K562 (cell line): ENCODE measurements at regions not wholly inside any gene's neighbourhood (a gene's known extent, or its start where the extent isn't known, plus 50 kb on each side); places are given as distances from the start of the nearest gene placed in this dataset.
"Not testable (repeated sequence)": the region's sequence is repeated elsewhere in the genome, so short reads cannot be mapped to it uniquely, and the experiment has no call there.

Experiments
- ATAC-seq: fragments of 200-7000 bp; cut with Tn5 transposase; 3 replicates; pipeline ENCODE4 v1.9.1; 2020; ENCODE audit warnings: moderate library complexity
- BruUV-seq: library from RNA; stranded (reverse); fragments of 400-500 nt; replicated peaks from 2 replicates; lab custom pipeline; 2021; lab: Mats Ljungman, UMichigan
- CTCF ChIA-PET: fragments of 300-600 bp; formaldehyde crosslinking; extraction: SDS; loops from one replicate; lab custom pipeline; 2021; ENCODE audit warnings: low intra/inter-chr PET ratio; lab: Yijun Ruan, JAX
- POLR2A ChIA-PET: fragments of 300-600, 350-650 bp; sonication (Branson Sonifier 250); formaldehyde crosslinking; extraction: SDS; loops from one replicate; lab custom pipeline; 2021; ENCODE audit warnings: antibody characterized with exemption, inconsistent platforms; lab: Yijun Ruan, JAX
- DNase-seq, 4 experiments: peaks; one replicate each; pipeline versions ENCODE4 v3.0.0 to v3.0.0-alpha.2; 2011 to 2018; ENCODE audit warnings: low spot score in 3 of 4, mixed read lengths in 3 of 4; ENCODE audit errors: extremely low read depth in 1 of 4
- FAIRE-seq: peaks from 2 replicates; lab custom pipeline; 2011; peaks lifted over from hg19 to GRCh38; lab: Jason Lieb, UNC
- H2AFZ ChIP-seq: 2 replicates; pipeline ENCODE4 v1.6.0; 2011; ENCODE audit warnings: low read depth, low read length, control low read depth, inconsistent platforms
- H3K27ac ChIP-seq: fragments of 200-600 bp; 3 replicates; pipeline ENCODE4 v1.8.0; 2011; ENCODE audit warnings: low read depth, mild to moderate bottlenecking, control low read depth, inconsistent platforms, low read length, moderate library complexity, mixed read lengths; ENCODE audit errors: extremely low read depth
- H3K27me3 ChIP-seq, 2 experiments: fragments of 300-600 bp in 1 of 2; 2 replicates in 1 of 2; 3 replicates in 1 of 2; pipeline versions ENCODE4 v1.6.0 to v1.8.0; 2011; ENCODE audit warnings: inconsistent platforms in 2 of 2, low read length in 2 of 2, mild to moderate bottlenecking in 1 of 2, mixed read lengths in 1 of 2, moderate library complexity in 1 of 2; ENCODE audit not compliant: control insufficient read depth in 2 of 2, insufficient read depth in 2 of 2
- H3K36me3 ChIP-seq: fragments of 300-600 bp; 3 replicates; pipeline ENCODE4 v1.8.0; 2011; ENCODE audit warnings: mild to moderate bottlenecking, low read length, inconsistent platforms; ENCODE audit not compliant: control insufficient read depth, insufficient read depth
- H3K4me1 ChIP-seq, 2 experiments: fragments of 200-600 bp in 1 of 2; replicated peaks in 1 of 2; 2 replicates in 1 of 2; 3 replicates in 1 of 2; pipeline versions ENCODE4 v1.5.1 to v1.8.0; 2011; ENCODE audit warnings: inconsistent platforms in 2 of 2, low read length in 2 of 2, mild to moderate bottlenecking in 1 of 2, mixed read lengths in 1 of 2, moderate library complexity in 1 of 2; ENCODE audit not compliant: control insufficient read depth in 2 of 2, insufficient read depth in 2 of 2
- H3K4me2 ChIP-seq: 2 replicates; pipeline ENCODE4 v1.6.1; 2011; ENCODE audit warnings: low read length, control low read depth, inconsistent platforms, mixed read lengths; ENCODE audit not compliant: insufficient read depth
- H3K4me3 ChIP-seq: fragments of 200-600 bp; sonication (generic), shearing (Covaris generic); 2 replicates; pipeline ENCODE4 v1.5.1; 2016; ENCODE audit warnings: control low read depth, inconsistent platforms
- H3K79me2 ChIP-seq: fragments of 200-600 bp; 3 replicates; pipeline ENCODE4 v1.8.0; 2011; ENCODE audit warnings: low read length, inconsistent platforms; ENCODE audit not compliant: control insufficient read depth, insufficient read depth
- H3K9ac ChIP-seq, 2 experiments: 2 replicates each; pipeline versions ENCODE4 v1.6.0 to v1.6.1; 2011; ENCODE audit warnings: low read depth in 2 of 2, low read length in 2 of 2, control low read depth in 1 of 2, inconsistent platforms in 1 of 2, mild to moderate bottlenecking in 1 of 2, mixed read lengths in 1 of 2; ENCODE audit not compliant: insufficient read depth in 1 of 2
- H3K9me1 ChIP-seq: one replicate; pipeline ENCODE4 v1.6.0; 2011; ENCODE audit warnings: inconsistent platforms, mild to moderate bottlenecking, low read length, moderate library complexity; ENCODE audit not compliant: control insufficient read depth, insufficient read depth
- H3K9me3 ChIP-seq: replicated peaks from 2 replicates; pipeline ENCODE4 v1.5.1; 2011; ENCODE audit warnings: low read depth, low read length, inconsistent platforms; ENCODE audit not compliant: control insufficient read depth, insufficient read depth
- H4K20me1 ChIP-seq: replicated peaks from 2 replicates; pipeline ENCODE4 v1.6.1; 2011; ENCODE audit warnings: low read length, inconsistent platforms, mixed read lengths; ENCODE audit not compliant: control insufficient read depth, insufficient read depth
- EP400 ChIP-seq: fragments of 450-650 bp; IDR thresholded peaks from 2 replicates; pipeline ENCODE4 v1.6.1; 2017; ENCODE audit warnings: antibody characterized with exemption, mild to moderate bottlenecking, moderate library complexity
- FOXK2 ChIP-seq, 2 experiments: fragments of 450-650 bp; IDR thresholded peaks in 1 of 2; conservative IDR thresholded peaks in 1 of 2; 2 replicates each; pipeline ENCODE4 v1.6.1; 2016; ENCODE audit warnings: low read depth in 2 of 2, mild to moderate bottlenecking in 1 of 2
- PURB ChIP-seq: sonication (generic); formaldehyde crosslinking; IDR thresholded peaks from 2 replicates; pipeline ENCODE4 v1.9.0; 2021; ENCODE audit warnings: low read depth, mild to moderate bottlenecking, missing genetic modification reagents
- SNRNP70 ChIP-seq: fragments of 200-400 bp; formaldehyde crosslinking; optimal IDR thresholded peaks from 2 replicates; pipeline ENCODE3; 2017; ENCODE audit warnings: low read depth, low read length
- TEAD4 ChIP-seq, 2 experiments: sonication (generic) in 1 of 2; formaldehyde crosslinking in 1 of 2; IDR thresholded peaks; 2 replicates each; pipeline versions ENCODE4 v1.6.1 to v1.8.0; 2012 to 2022; ENCODE audit warnings: borderline replicate concordance in 1 of 2, inconsistent platforms in 1 of 2, low read length in 1 of 2, mild to moderate bottlenecking in 1 of 2, missing genetic modification reagents in 1 of 2
- WGBS: fragments of 100-300 bp; shearing (Covaris generic); methylation state at CpG from one replicate; pipeline ENCODE4 v1.1.6; 2016; ENCODE audit warnings: low coverage, mixed read lengths; ENCODE audit not compliant: insufficient coverage; ENCODE audit errors: missing lambda C conversion rate; 5-methylcytosine and 5-hydroxymethylcytosine counted together
- in situ Hi-C: fragments of 300-500 bp; cut with MboI; formaldehyde crosslinking; loops from 4 replicates; pipeline ENCODE4 v1.15.0; 2018; ENCODE audit warnings: inconsistent platforms, mixed read lengths
- intact Hi-C: fragments of 100-400 bp; cut with micrococcal nuclease; formaldehyde crosslinking; loops from 2 replicates; pipeline ENCODE4 v1.14.2; 2022

DNA sequence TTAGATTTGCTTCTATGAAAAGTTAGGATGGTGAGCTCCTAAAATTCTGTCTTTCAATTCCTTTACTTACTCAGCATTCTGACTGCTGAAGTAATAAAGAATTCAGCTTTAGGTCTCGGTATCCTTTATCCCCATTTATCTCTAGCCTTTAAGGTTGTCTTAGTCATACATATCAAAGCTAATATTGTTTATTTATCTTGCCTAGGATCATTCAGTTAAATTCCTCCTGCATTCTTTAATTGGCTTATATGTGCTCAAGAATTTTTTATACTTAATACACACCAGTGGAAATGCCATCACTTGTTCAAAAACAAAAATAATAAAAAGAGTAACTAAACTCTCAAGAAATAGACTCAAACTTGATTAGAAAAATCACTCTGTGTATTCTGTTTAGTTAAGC lies 507.0 kb downstream of the ZPLD1 start:
- ChIA-PET CTCF (no interaction called here), POLR2A (no interaction called here)
- Histone ChIP-seq H3K4me3 (no peak overlapping the region), H2AFZ (no peak overlapping the region), H3K9me3 (no peaks in the 10 kb centered on the region), H3K79me2 (no peaks in the 10 kb centered on the region), H3K9ac (no peak overlapping the region), H3K4me2 (no peak overlapping the region), H3K36me3 (no peaks in the 10 kb centered on the region), H3K27ac (no peak overlapping the region), H3K27me3 (no peaks in the 10 kb centered on the region), H3K9me1 (no peaks in the 10 kb centered on the region), H3K4me1 (no peaks in the 10 kb centered on the region), H4K20me1 (no peaks in the 10 kb centered on the region)
- ATAC-seq (no peak), FAIRE-seq (no peak), DNase-seq (no peak)
- TF ChIP-seq SNRNP70 (no peak), TEAD4 (IDR thresholded peaks at IDR 0.05; ENCODE audit: low read length) (no peak), TEAD4 (CRISPR knock-in tag; IDR thresholded peaks at IDR 0.05; ENCODE audit: borderline replicate concordance) (no peak), FOXK2 (conservative IDR thresholded peaks at IDR 0.05 in 1 of 2, IDR thresholded peaks at IDR 0.05 in 1 of 2; ENCODE audit: low read depth in 2 of 2) (no peak), PURB (CRISPR knock-in tag) (no peak), EP400 (no peak)
- in situ Hi-C loops: no loop called here
- WGBS: 0% methylated on average over 1 of the region's 1 CpG
- intact Hi-C loops: no loop called here
- BruUV-seq: no TSS peak

DNA sequence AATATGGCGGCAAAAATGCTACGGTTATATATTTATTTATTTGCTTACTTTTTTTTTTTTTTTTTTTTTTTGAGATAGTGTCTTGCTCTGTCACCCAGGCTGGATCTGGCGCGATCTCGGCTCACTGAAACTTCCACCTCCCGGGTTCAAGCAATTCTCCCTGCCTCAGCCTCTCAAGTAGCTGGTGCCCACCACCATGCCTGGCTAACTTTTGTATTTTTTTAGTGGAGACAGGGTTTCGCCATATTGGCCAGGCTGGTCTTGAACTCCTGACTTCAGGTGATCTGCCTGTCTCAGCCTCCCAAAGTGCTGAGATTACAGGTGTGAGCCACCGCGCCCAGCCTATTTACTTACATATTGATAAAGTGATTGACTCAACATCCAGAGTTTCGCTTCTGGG lies 511.6 kb downstream of the ZPLD1 start:
- in situ Hi-C loops, H4K20me1 ChIP-seq, FAIRE-seq, H3K9ac ChIP-seq, ATAC-seq, H3K4me1 ChIP-seq, intact Hi-C loops, H3K36me3 ChIP-seq, H3K79me2 ChIP-seq, H3K9me3 ChIP-seq, POLR2A ChIA-PET, CTCF ChIA-PET, DNase-seq, H3K27me3 ChIP-seq, H2AFZ ChIP-seq, H3K27ac ChIP-seq, H3K4me2 ChIP-seq, BruUV-seq, H3K9me1 ChIP-seq, H3K4me3 ChIP-seq: not testable (repeated sequence)
- 2% methylated on average over 10 of the region's 10 CpGs for WGBS
